ENCODE measurements at regions not wholly inside any gene's neighbourhood (a gene's known extent, or its start where the extent isn't known, plus 50 kb on each side); places are given as distances from the start of the nearest gene placed in this dataset.

GRCh38 chrX:75673468-75673867 is 111.6 kb downstream of the MAGEE2 start:
- Histone ChIP-seq H3K4me1 (ENCODE audit: control insufficient read depth, extremely low read depth, insufficient read depth, low read length) (no peaks in the 10 kb centered on the region), H3K27me3 (ENCODE audit: control insufficient read depth, insufficient read depth, low read length) (no peaks in the 10 kb centered on the region), H3K79me2 (ENCODE audit: control insufficient read depth, insufficient read depth, low read length) (no peaks in the 10 kb centered on the region), H3K9ac (ENCODE audit: insufficient read depth, low read length) (no peak overlapping the region), H3K27ac (ENCODE audit: insufficient read depth, low read length) (no peak overlapping the region), H3K4me2 (ENCODE audit: extremely low read depth, insufficient read depth, low read length) (no peak overlapping the region), H3K4me3 (replicated peaks in 1 of 4; ENCODE audit: control extremely low read depth in 1 of 4, insufficient read depth in 1 of 4, low read depth in 3 of 4, low read length in 4 of 4) (no peak overlapping the region), H3K9me3 (ENCODE audit: control insufficient read depth, insufficient read depth, low read depth, low read length) (no peaks in the 10 kb centered on the region), H4K20me1 (ENCODE audit: control insufficient read depth, extremely low read depth, insufficient read depth, low read length) (no peaks in the 10 kb centered on the region), H2AFZ (ENCODE audit: low read length) (no peak overlapping the region), H3K36me3 (ENCODE audit: control insufficient read depth, insufficient read depth, low read length) (no peaks in the 10 kb centered on the region)
- no peak for TF ChIP-seq EZH2 (IDR thresholded peaks at IDR 0.05; ENCODE audit: low read length, missing control alignments)
- TF ChIP-seq, protein P1, sequence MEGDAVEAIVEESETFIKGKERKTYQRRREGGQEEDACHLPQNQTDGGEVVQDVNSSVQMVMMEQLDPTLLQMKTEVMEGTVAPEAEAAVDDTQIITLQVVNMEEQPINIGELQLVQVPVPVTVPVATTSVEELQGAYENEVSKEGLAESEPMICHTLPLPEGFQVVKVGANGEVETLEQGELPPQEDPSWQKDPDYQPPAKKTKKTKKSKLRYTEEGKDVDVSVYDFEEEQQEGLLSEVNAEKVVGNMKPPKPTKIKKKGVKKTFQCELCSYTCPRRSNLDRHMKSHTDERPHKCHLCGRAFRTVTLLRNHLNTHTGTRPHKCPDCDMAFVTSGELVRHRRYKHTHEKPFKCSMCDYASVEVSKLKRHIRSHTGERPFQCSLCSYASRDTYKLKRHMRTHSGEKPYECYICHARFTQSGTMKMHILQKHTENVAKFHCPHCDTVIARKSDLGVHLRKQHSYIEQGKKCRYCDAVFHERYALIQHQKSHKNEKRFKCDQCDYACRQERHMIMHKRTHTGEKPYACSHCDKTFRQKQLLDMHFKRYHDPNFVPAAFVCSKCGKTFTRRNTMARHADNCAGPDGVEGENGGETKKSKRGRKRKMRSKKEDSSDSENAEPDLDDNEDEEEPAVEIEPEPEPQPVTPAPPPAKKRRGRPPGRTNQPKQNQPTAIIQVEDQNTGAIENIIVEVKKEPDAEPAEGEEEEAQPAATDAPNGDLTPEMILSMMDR (conservative IDR thresholded peaks at IDR 0.05 in 1 of 2, IDR thresholded peaks at IDR 0.05 in 1 of 2; ENCODE audit: low read depth in 1 of 2, low read length in 2 of 2) = no peak
- DNase-seq (ENCODE audit: low read depth in 2 of 2) = no peak

DNA sequence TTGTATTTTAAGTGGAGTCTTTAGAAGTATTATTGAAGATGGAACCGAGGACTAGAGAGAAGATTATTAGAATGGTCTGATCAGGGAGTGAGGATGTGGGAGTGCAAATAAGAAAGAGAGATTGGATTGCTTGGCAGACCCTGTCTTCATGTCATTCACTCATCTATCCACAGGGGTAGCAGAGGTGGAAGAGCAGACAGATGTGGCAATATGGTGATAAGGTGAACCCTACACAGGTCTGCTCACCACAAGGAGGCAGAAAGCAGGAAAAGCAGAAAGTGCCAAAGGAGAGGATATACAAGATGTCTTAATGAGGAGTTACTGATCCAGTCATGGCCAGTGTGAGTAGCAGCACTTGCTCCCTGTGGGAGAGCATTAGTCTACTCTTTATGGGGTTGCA is 129.4 kb downstream of the MAGEE2 start:
- no peak overlapping the region for H3K27ac ChIP-seq (ENCODE audit: insufficient read depth, low read length)
- H3K79me2 ChIP-seq (ENCODE audit: control insufficient read depth, insufficient read depth, low read length) = no peaks in the 10 kb centered on the region
- no peaks in the 10 kb centered on the region for H4K20me1 ChIP-seq (ENCODE audit: control insufficient read depth, extremely low read depth, insufficient read depth, low read length)
- H2AFZ ChIP-seq (ENCODE audit: low read length) = no peak overlapping the region
- no peaks in the 10 kb centered on the region for H3K36me3 ChIP-seq (ENCODE audit: control insufficient read depth, insufficient read depth, low read length)
- DNase-seq (ENCODE audit: low read depth in 2 of 2) = no peak
- no peak overlapping the region for H3K4me3 ChIP-seq (replicated peaks in 1 of 4; ENCODE audit: control extremely low read depth in 1 of 4, insufficient read depth in 1 of 4, low read depth in 3 of 4, low read length in 4 of 4)
- H3K4me2 ChIP-seq (ENCODE audit: extremely low read depth, insufficient read depth, low read length) = no peak overlapping the region
- H3K27me3 ChIP-seq (ENCODE audit: control insufficient read depth, insufficient read depth, low read length) = no peaks in the 10 kb centered on the region
- TF ChIP-seq, protein P1 (conservative IDR thresholded peaks at IDR 0.05 in 1 of 2, IDR thresholded peaks at IDR 0.05 in 1 of 2; ENCODE audit: low read depth in 1 of 2, low read length in 2 of 2) = no peak
- TF ChIP-seq EZH2 (IDR thresholded peaks at IDR 0.05; ENCODE audit: low read length, missing control alignments) = no peak
- H3K4me1 ChIP-seq (ENCODE audit: control insufficient read depth, extremely low read depth, insufficient read depth, low read length) = no peaks in the 10 kb centered on the region
- no peaks in the 10 kb centered on the region for H3K9me3 ChIP-seq (ENCODE audit: control insufficient read depth, insufficient read depth, low read depth, low read length)
- no peak overlapping the region for H3K9ac ChIP-seq (ENCODE audit: insufficient read depth, low read length)

DNA sequence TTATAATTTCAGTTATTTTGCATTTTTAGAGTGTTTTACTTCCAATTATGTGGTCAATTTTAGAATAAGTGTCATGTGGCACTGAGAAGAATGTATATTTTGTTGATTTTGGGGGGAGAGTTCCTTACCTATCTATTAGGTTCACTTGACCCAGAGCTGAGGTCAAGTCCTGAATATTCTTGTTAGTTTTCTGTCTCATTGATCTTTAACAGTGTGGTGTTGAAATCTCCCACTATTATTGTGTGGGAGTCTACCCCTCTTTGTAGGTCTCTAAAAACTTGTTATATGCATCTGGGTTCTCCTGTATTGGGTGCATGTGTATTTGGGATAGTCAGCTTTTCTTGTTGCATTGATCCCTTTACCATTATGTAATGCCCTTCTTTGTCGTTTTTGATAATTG is 127.0 kb upstream of the ZDHHC15 start:
- H3K27me3 ChIP-seq (ENCODE audit: control insufficient read depth, insufficient read depth, low read length) = no peaks in the 10 kb centered on the region
- H3K4me3 ChIP-seq (replicated peaks in 1 of 4; ENCODE audit: control extremely low read depth in 1 of 4, insufficient read depth in 1 of 4, low read depth in 3 of 4, low read length in 4 of 4) = no peak overlapping the region
- no peak overlapping the region for H3K9ac ChIP-seq (ENCODE audit: insufficient read depth, low read length)
- DNase-seq (ENCODE audit: low read depth in 2 of 2) = no peak
- TF ChIP-seq, protein P1 (conservative IDR thresholded peaks at IDR 0.05 in 1 of 2, IDR thresholded peaks at IDR 0.05 in 1 of 2; ENCODE audit: low read depth in 1 of 2, low read length in 2 of 2) = no peak
- no peak for TF ChIP-seq EZH2 (IDR thresholded peaks at IDR 0.05; ENCODE audit: low read length, missing control alignments)
- H4K20me1 ChIP-seq (ENCODE audit: control insufficient read depth, extremely low read depth, insufficient read depth, low read length) = no peaks in the 10 kb centered on the region
- no peaks in the 10 kb centered on the region for H3K9me3 ChIP-seq (ENCODE audit: control insufficient read depth, insufficient read depth, low read depth, low read length)
- H2AFZ ChIP-seq (ENCODE audit: low read length) = no peak overlapping the region
- H3K27ac ChIP-seq (ENCODE audit: insufficient read depth, low read length) = no peak overlapping the region
- H3K79me2 ChIP-seq (ENCODE audit: control insufficient read depth, insufficient read depth, low read length) = no peaks in the 10 kb centered on the region
- no peaks in the 10 kb centered on the region for H3K36me3 ChIP-seq (ENCODE audit: control insufficient read depth, insufficient read depth, low read length)
- H3K4me2 ChIP-seq (ENCODE audit: extremely low read depth, insufficient read depth, low read length) = no peak overlapping the region
- no peaks in the 10 kb centered on the region for H3K4me1 ChIP-seq (ENCODE audit: control insufficient read depth, extremely low read depth, insufficient read depth, low read length)
